Erythroblast (primary cell): ENCODE measurements at regions not wholly inside any gene's neighbourhood (a gene's known extent, or its start where the extent isn't known, plus 50 kb on each side); places are given as distances from the start of the nearest gene placed in this dataset.

Experiments used
- GATA1 ChIP-seq: IDR thresholded peaks from 2 replicates; pipeline ENCODE4 v1.6.1; 2011; ENCODE audit warnings: low read depth, mild to moderate bottlenecking, control low read depth, low read length, moderate library complexity
- POLR2A ChIP-seq: IDR thresholded peaks from 2 replicates; pipeline ENCODE4 v1.6.1; 2011; ENCODE audit warnings: mild to moderate bottlenecking, low read length

DNA sequence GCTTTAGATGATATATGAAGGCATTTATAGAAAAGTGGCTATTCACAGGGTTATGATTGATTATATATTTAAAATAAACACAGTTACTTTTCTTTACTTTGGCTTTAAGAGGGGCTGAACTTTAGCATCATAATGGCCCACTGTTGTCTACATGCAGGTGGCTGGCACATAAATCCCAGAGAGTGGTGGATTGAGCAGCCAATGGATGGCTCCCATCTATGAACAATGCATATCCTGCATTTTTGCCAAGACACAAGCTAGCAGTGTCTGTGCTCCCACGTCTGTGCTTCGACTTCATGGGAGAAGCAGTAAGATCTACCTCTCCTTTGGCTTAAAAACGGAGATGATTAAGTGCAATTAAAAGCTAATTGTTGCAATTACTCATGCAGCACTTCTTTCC lies 373.2 kb upstream of the CDH11 start:
- TF ChIP-seq POLR2A (no peak), GATA1 (no peak)
